AG09319 (cell line): ENCODE measurements at regions not wholly inside any gene's neighbourhood (a gene's known extent, or its start where the extent isn't known, plus 50 kb on each side); places are given as distances from the start of the nearest gene placed in this dataset.

ENCODE experiments used
- DNase-seq: peaks from one replicate; pipeline ENCODE4 v3.0.0-alpha.2; 2010; ENCODE audit warnings: low read depth; ENCODE audit errors: extremely low read depth
- TF ChIP-seq, protein P1 (sequence below): IDR thresholded peaks from 2 replicates; pipeline ENCODE4 v1.5.1; 2011; ENCODE audit warnings: low read depth, mild to moderate bottlenecking, inconsistent platforms, low read length, moderate library complexity

DNA sequence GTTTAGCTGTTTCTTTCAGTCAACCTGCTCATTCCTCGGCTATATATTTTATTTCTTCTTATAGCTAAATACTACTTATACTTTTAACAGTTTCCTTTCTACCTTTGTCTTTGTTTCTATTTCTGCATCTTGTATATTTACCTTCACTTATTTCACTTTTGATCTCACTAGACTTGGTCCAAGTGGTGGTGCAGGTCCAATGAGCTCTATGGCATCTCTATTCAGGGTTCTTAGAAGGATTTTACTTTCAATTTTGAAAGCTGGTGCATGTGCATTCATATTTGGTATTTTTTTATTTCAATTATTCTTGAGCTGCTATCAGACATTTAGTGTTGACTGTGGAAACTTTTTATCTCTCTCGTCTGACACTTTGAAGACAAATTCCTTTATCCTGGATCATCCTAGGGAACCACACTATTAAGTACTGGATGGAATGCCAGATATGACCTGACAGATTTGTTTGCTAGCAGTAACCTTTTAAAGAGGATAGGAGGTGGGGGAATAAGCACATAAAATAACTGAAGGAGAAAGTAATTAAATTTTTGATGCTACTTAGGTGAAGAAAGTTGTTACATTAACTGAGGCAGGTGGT is 123.1 kb upstream of the PJA2 start:
- DNase-seq = no peak
- TF ChIP-seq, protein P1, sequence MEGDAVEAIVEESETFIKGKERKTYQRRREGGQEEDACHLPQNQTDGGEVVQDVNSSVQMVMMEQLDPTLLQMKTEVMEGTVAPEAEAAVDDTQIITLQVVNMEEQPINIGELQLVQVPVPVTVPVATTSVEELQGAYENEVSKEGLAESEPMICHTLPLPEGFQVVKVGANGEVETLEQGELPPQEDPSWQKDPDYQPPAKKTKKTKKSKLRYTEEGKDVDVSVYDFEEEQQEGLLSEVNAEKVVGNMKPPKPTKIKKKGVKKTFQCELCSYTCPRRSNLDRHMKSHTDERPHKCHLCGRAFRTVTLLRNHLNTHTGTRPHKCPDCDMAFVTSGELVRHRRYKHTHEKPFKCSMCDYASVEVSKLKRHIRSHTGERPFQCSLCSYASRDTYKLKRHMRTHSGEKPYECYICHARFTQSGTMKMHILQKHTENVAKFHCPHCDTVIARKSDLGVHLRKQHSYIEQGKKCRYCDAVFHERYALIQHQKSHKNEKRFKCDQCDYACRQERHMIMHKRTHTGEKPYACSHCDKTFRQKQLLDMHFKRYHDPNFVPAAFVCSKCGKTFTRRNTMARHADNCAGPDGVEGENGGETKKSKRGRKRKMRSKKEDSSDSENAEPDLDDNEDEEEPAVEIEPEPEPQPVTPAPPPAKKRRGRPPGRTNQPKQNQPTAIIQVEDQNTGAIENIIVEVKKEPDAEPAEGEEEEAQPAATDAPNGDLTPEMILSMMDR = no peak

DNA sequence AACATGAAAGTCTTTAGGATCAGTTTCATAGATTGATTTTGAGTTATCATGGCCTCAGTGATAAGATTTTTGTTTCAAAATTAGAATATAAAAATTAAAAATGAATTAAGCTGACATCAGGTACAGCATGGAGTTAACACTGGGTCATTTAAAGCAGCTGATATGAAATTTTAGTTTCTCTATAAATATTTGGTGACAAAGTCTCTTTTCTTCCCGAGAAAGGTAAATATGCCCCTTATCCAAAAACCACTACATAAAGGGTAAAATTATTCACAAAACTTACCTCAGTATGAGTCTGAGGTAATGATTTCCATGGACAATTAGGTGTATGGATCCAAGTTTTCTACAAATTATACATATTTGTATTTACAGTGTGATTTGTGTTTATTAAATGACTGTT is 121.5 kb upstream of the PJA2 start:
- DNase-seq = no peak
- TF ChIP-seq, protein P1 = no peak

DNA sequence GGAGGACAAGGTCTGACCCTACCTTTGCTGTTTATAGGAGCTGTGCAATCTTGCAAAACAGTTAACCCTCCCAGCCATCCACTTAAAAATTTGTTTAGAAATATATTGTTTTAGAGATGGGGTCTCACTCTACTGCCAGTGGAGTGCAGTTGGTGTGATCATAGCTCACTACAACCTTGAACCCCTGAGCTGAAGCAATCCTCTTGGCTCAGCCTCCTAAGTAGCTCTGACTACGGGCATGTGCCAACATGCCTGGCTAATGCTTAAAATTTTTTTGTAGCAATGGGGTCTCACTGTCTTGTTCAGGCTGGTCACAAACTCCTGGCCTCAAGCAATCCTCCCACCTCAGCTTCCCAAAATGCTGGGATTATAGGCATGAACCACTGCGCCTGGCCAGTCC is 120.2 kb upstream of the PJA2 start:
- TF ChIP-seq, protein P1 = no peak

DNA sequence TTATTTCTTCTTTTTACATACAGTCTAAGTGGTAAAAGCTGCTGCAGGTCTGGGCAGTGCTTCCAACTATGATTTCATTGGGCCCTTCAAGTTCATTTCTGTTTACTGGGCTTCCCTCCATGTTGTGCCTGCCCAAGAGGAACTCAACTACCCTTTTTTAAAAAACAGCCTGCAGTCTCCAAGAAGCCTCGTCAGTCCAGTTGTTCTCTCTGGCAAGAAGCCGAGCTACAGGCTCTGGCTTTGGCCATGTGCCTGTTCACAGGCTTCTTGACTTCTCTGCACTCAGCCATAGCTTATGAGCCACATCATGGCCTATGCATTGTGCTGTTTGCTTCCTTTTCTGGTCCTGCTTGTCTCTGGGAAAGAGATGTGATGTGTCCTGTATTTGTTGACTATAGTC is 119.7 kb upstream of the PJA2 start:
- no peak for DNase-seq
- TF ChIP-seq, protein P1 = no peak

More for the DNA sequence above, 120.2 kb upstream of the PJA2 start:
- no peak for DNase-seq

DNA sequence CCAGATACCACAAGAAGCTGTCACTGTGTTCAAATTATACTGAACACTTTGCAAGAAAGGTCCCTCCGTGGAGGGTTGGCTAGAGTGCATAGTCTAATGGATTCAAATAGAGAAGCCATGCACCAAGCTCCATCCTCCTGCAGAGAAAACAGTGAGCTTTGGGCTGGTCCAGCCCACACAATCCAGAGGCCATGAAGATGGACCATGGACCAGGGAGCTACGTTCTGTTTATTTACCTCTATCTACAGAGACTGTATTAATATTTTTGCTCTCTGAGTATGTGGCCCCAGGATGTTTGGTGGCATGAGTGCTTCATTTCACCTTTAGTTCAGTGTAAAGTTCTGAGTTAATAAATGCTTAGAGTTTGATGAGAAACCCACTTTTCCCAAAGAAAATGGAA is 114.8 kb upstream of the PJA2 start:
- TF ChIP-seq, protein P1 = no peak
- DNase-seq = no peak

DNA sequence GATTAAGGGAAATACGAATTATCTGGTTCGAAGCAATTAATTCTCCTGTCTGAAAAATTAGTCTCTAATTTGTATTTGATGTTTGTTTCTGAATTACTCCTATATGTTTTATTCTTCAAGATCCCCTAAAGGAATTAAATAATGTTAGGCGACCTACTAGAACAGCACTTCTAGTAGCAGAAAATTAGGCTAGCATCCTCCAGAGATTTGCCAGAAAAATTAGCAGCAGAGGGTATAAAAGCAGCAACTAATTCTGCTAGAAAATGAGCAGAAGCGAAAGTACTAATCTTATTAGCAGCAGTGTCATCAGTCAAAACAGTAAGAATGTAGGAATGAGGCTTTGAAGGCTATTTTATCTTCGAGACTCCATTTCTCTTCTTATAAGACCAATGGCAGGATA is 114.3 kb upstream of the PJA2 start:
- TF ChIP-seq, protein P1 = no peak
- DNase-seq = no peak

DNA sequence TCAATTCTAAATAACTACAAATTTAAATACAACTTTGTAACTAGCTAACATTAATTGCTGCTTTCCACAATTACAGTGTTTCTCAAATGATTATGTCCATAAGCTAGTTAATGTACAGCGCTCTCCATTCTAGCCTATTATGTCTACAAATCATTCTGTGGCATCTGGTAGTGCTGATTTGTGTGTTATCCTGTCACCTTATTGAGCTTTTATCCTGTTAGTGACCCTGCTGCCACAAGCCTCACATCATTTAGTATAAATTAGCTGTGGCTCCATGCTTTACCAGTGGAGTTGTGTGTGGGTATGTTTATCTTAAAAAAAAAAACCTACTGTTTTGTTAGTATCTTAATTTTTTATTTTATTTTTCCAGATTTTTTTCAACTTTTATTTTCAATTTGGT is 112.6 kb upstream of the PJA2 start:
- TF ChIP-seq, protein P1 = no peak
- no peak for DNase-seq
